ENCODE measurements at regions not wholly inside any gene's neighbourhood (a gene's known extent, or its start where the extent isn't known, plus 50 kb on each side); places are given as distances from the start of the nearest gene placed in this dataset.

DNA sequence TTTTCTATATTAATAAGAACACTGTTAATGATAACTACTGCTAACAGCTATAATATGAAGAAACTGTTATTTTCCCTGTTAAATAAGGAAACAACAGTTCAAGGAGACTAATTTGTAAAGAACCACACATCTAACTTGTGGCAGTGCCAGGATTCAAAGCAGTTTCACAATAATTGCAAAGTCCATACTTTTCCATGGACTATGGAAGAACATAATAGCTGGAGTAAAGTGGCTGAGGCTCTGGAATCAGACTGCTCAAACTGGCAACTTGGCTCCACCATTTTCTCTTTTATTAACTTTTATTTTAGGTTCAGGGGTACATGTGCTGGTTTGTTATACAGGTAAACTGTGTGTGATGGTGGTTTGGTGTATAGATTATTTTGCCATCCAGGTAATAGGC, 393.7 kb upstream of the CPEB2 start:
- intact Hi-C loops (cut with DNase I) = no loop called here
- TF ChIP-seq POLR2A (IDR thresholded peaks at IDR 0.05) (no peak), CTCF (IDR thresholded peaks at IDR 0.05) (no peak)
- H3K27ac ChIP-seq = no peak overlapping the region
- no peaks in the 10 kb centered on the region for H3K27me3 ChIP-seq
- H3K9me3 ChIP-seq = no peaks in the 10 kb centered on the region
- DNase-seq (no peak), ATAC-seq (peak; percentile 82 to 96 (median 88))
- H3K4me3 ChIP-seq = no peak overlapping the region
- H3K4me1 ChIP-seq = peaks cover 0 to 11% (median 0%) of the 10 kb centered on the region in 4 donors
- H3K36me3 ChIP-seq = no peaks in the 10 kb centered on the region

GRCh38 chr4:14614840-14615239, 387.4 kb upstream of the CPEB2 start:
- ATAC-seq = no peak
- Histone ChIP-seq H3K9me3 (no peaks in the 10 kb centered on the region), H3K4me1 (no peaks in the 10 kb centered on the region), H3K27ac (no peak overlapping the region), H3K4me3 (no peak overlapping the region), H3K36me3 (no peaks in the 10 kb centered on the region), H3K27me3 (no peaks in the 10 kb centered on the region)
- no peak for DNase-seq
- TF ChIP-seq CTCF (IDR thresholded peaks at IDR 0.05) (no peak), POLR2A (IDR thresholded peaks at IDR 0.05) (no peak)
- WGBS (ENCODE audit: insufficient coverage, low coverage, low lambda C conversion rate, missing lambda C conversion rate) = 22% methylated on average over 2 of the region's 4 CpGs
- intact Hi-C loops (cut with DNase I) = no loop called here

DNA sequence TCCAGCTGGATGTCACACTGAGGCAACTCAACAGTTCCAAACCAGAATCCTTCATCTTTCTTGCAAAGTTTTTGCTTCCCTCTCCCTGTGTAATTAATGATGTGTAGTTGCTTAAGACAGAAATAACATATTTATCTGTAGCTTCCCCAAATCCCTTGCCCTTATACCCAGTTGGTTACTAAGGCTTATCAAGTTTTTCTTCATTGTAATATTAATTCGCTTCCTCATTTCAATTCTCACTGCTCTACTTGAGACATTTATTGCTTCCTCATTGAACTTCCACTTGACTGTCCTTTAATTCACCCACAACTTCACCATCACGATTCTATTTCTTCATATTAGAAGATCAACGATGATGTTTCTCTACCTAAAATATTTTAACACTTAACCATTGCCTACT, 386.6 kb upstream of the CPEB2 start:
- no peak for DNase-seq
- Histone ChIP-seq H3K4me3 (no peak overlapping the region), H3K9me3 (no peaks in the 10 kb centered on the region), H3K36me3 (no peaks in the 10 kb centered on the region), H3K27ac (no peak overlapping the region), H3K4me1 (no peaks in the 10 kb centered on the region), H3K27me3 (no peaks in the 10 kb centered on the region)
- TF ChIP-seq CTCF (IDR thresholded peaks at IDR 0.05) = no peak
- TF ChIP-seq POLR2A (IDR thresholded peaks at IDR 0.05) = no peak
- intact Hi-C loops (cut with DNase I) = no loop called here
- ATAC-seq = no peak
- 28% methylated on average over 3 of the region's 3 CpGs for WGBS (ENCODE audit: insufficient coverage, low coverage, low lambda C conversion rate, missing lambda C conversion rate)

DNA sequence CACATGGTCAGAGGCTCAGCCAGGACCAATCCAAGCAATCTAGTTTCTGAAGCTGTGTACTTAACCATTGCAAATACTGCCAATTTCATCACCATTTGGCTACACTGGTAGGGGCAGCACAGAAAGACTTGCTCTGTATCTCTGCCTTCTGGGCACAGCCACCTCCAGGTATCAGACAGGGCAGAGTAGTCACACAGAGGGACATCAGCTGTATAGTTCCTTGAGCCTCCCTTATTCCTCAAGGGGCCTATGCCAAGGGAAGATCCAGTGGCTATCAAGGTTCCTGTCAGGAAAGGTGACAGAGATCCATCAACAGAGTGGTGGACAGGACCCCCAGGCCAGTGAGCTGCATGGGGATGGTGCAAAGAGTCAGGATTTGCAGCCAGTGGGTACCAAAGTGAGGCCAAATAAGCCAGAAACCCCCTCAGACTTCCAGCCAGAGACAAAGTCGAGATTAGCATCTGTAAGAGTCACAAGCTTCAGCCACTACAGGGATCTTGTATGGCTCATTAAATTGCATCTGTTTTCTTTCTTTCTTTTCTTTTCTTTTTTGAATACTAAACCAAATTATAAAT, 381.6 kb upstream of the CPEB2 start:
- TF ChIP-seq CTCF (IDR thresholded peaks at IDR 0.05) (no peak), POLR2A (IDR thresholded peaks at IDR 0.05) (no peak)
- ATAC-seq (no peak), DNase-seq (no peak)
- no peaks in the 10 kb centered on the region for H3K4me1 ChIP-seq
- no peak overlapping the region for H3K27ac ChIP-seq
- H3K36me3 ChIP-seq = no peaks in the 10 kb centered on the region
- no peaks in the 10 kb centered on the region for H3K9me3 ChIP-seq
- 25% methylated on average over 1 of the region's 1 CpG for WGBS (ENCODE audit: insufficient coverage, low coverage, low lambda C conversion rate, missing lambda C conversion rate)
- no peak overlapping the region for H3K4me3 ChIP-seq
- intact Hi-C loops (cut with DNase I) = no loop called here
- H3K27me3 ChIP-seq = no peaks in the 10 kb centered on the region
